GM19438 (cell line): ENCODE measurements at regions not wholly inside any gene's neighbourhood (a gene's known extent, or its start where the extent isn't known, plus 50 kb on each side); places are given as distances from the start of the nearest gene placed in this dataset.
"Not testable (repeated sequence)": the region's sequence is repeated elsewhere in the genome, so short reads cannot be mapped to it uniquely, and the experiment has no call there.

Experiments
- ATAC-seq: cut with Tn5 transposase; IDR thresholded peaks from one replicate; pipeline ENCODE4 v1.9.1; 2021; ENCODE audit warnings: low read depth; ENCODE audit not compliant: unreplicated experiment

- ATAC-seq, result no peak
Measured at GRCh38 chr9:108033976-108034964, 544.7 kb upstream of the KLF4 start.

GRCh38 chr9:108032079-108032478 is 542.5 kb upstream of the KLF4 start:
- not testable (repeated sequence) for ATAC-seq

GRCh38 chr9:108031221-108031620 is 541.7 kb upstream of the KLF4 start:
- ATAC-seq, result not testable (repeated sequence)

- not testable (repeated sequence) for ATAC-seq
Measured at GRCh38 chr9:108026718-108027117, 537.1 kb upstream of the KLF4 start.

GRCh38 chr9:108024604-108025003 is 535.0 kb upstream of the KLF4 start:
- no peak for ATAC-seq

GRCh38 chr9:108022246-108022935 is 532.8 kb upstream of the KLF4 start:
- ATAC-seq, result no peak

GRCh38 chr9:108021096-108021710 is 531.6 kb upstream of the KLF4 start:
- ATAC-seq, result no peak

- ATAC-seq, result no peak
Measured at GRCh38 chr9:108019821-108020220, 530.3 kb upstream of the KLF4 start.

- no peak for ATAC-seq
Measured at GRCh38 chr9:108017671-108018070, 528.1 kb upstream of the KLF4 start.

GRCh38 chr9:108016446-108016845 is 526.9 kb upstream of the KLF4 start:
- no peak for ATAC-seq

- ATAC-seq, result no peak
Measured at GRCh38 chr9:108015690-108016089, 526.1 kb upstream of the KLF4 start.

GRCh38 chr9:108014353-108014752 is 524.8 kb upstream of the KLF4 start:
- no peak for ATAC-seq

GRCh38 chr9:108012886-108013665 is 523.5 kb upstream of the KLF4 start:
- no peak for ATAC-seq

GRCh38 chr9:108012405-108012804 is 522.8 kb upstream of the KLF4 start:
- no peak for ATAC-seq

- no peak for ATAC-seq
Measured at GRCh38 chr9:108003526-108003925, 514.0 kb upstream of the KLF4 start.

GRCh38 chr9:108002371-108002956 is 512.9 kb upstream of the KLF4 start:
- ATAC-seq, result no peak

- ATAC-seq, result no peak
Measured at GRCh38 chr9:108001237-108001636, 511.7 kb upstream of the KLF4 start.

GRCh38 chr9:107999890-108000289 is 510.3 kb upstream of the KLF4 start:
- no peak for ATAC-seq

- no peak for ATAC-seq
Measured at GRCh38 chr9:107999011-107999410, 509.4 kb upstream of the KLF4 start.

GRCh38 chr9:107994648-107995047 is 505.1 kb upstream of the KLF4 start:
- ATAC-seq, result no peak
